ENCODE measurements at regions not wholly inside any gene's neighbourhood (a gene's known extent, or its start where the extent isn't known, plus 50 kb on each side); places are given as distances from the start of the nearest gene placed in this dataset.

DNA sequence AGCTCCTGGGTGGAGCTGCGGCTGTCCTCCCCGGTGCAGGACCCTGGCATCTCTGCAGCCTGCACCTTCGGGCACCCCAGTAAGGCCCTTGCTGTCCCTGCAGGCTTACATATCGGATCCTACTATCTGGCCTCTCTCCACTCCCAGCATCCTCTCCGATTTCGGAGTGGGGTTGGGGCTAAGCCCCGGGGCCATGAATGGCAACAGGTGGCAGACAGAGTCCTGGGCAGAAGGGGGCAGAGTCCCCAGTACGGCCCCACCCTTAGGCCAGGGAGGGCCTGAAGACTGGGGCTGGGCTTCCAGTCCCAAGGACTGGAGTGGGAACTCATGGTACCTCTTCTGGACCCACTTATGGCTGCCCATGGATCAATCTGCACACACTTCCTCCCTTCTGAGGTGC is 180.4 kb upstream of the MC4R start:
- no peak overlapping the region for H3K4me3 ChIP-seq (ENCODE audit: extremely low read depth, insufficient read depth, low read length, poor library complexity, severe bottlenecking)
- 90 to 99% methylated on average over 5 to 7 of the region's 8 CpGs for WGBS, 2 experiments (ENCODE audit: insufficient coverage in 2 of 2)
- no peaks in the 10 kb centered on the region for H3K9me3 ChIP-seq (ENCODE audit: control insufficient read depth, low read length)
- H3K36me3 ChIP-seq (ENCODE audit: control insufficient read depth, insufficient read depth, low read length) = no peaks in the 10 kb centered on the region
- no peak overlapping the region for H3K27ac ChIP-seq (ENCODE audit: low read depth, low read length, severe bottlenecking)
- no peaks in the 10 kb centered on the region for H3K4me1 ChIP-seq (ENCODE audit: control insufficient read depth, insufficient read depth, low read length, poor library complexity, severe bottlenecking)

DNA sequence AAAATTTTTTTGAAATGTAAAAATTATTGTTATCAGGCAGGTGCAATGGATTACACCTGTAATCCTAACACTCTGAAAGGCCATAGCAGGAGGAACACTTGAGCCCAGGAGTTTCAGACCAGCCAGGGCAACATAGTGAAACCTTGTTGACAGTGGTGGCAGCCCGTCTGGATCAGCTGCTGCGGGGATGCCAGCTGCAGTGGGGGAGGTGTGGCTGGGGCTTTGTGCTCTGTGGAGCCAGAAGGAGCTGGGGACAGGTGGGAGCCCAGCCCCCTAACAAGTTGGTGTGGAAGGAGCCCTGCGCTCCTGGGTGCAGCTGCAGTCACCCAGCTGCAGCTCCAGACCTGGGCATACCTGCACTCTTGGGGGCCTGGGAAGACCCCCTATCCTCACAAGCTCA is 182.4 kb upstream of the MC4R start:
- H3K9me3 ChIP-seq (ENCODE audit: control insufficient read depth, low read length) = no peaks in the 10 kb centered on the region
- no peaks in the 10 kb centered on the region for H3K4me1 ChIP-seq (ENCODE audit: control insufficient read depth, insufficient read depth, low read length, poor library complexity, severe bottlenecking)
- H3K27ac ChIP-seq (ENCODE audit: low read depth, low read length, severe bottlenecking) = no peak overlapping the region
- no peak overlapping the region for H3K4me3 ChIP-seq (ENCODE audit: extremely low read depth, insufficient read depth, low read length, poor library complexity, severe bottlenecking)
- WGBS, 2 experiments (ENCODE audit: insufficient coverage in 2 of 2) = 62 to 92% methylated on average over 2 of the region's 3 CpGs
- no peaks in the 10 kb centered on the region for H3K36me3 ChIP-seq (ENCODE audit: control insufficient read depth, insufficient read depth, low read length)

DNA sequence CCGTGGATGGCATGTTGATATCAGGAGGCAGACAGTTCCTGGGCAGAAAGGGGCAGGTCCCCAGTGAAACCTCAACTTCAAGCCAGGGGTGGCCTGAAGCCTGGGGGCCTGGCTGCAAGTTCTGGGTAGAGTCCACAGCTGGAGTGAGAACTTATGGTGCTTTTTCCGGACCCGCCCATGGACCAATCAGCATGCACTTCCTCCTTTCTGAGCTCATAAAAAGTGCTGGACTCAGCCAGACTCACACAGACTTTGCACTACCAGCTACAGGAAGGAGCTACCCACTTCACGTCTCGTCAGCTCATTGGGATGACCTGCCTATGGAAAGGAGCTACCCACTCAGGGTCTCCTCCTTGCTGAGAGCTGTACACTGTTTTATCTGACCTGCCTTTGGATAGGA is 183.1 kb upstream of the MC4R start:
- H3K9me3 ChIP-seq (ENCODE audit: control insufficient read depth, low read length) = no peaks in the 10 kb centered on the region
- H3K4me3 ChIP-seq (ENCODE audit: extremely low read depth, insufficient read depth, low read length, poor library complexity, severe bottlenecking) = no peak overlapping the region
- H3K27ac ChIP-seq (ENCODE audit: low read depth, low read length, severe bottlenecking) = no peak overlapping the region
- H3K36me3 ChIP-seq (ENCODE audit: control insufficient read depth, insufficient read depth, low read length) = no peaks in the 10 kb centered on the region
- H3K4me1 ChIP-seq (ENCODE audit: control insufficient read depth, insufficient read depth, low read length, poor library complexity, severe bottlenecking) = no peaks in the 10 kb centered on the region
- WGBS, 2 experiments (ENCODE audit: insufficient coverage in 2 of 2) = 84 to 88% methylated on average over 5 of the region's 5 CpGs

DNA sequence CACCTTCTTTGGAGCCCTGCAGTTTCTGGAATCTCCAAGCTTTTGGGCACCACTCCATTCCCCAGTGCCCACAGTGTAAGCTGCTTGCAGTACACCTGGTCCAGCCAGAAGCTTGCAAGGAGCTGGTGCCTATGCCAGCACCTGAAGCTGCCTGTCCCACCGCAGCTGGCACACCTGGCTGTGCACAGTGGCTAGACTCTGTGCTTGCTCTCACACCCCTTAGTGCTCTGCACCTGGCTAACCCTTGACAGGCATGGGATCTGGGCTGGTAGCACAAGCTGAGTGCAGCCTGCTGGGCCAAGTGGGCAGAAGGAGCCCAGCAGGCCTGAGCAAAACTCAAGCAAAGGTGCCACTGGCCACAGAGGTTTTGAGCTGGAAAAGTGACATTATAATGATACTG is 183.8 kb upstream of the MC4R start:
- Histone ChIP-seq H3K4me1 (ENCODE audit: control insufficient read depth, insufficient read depth, low read length, poor library complexity, severe bottlenecking) (no peaks in the 10 kb centered on the region), H3K4me3 (ENCODE audit: extremely low read depth, insufficient read depth, low read length, poor library complexity, severe bottlenecking) (no peak overlapping the region), H3K36me3 (ENCODE audit: control insufficient read depth, insufficient read depth, low read length) (no peaks in the 10 kb centered on the region), H3K9me3 (ENCODE audit: control insufficient read depth, low read length) (no peaks in the 10 kb centered on the region), H3K27ac (ENCODE audit: low read depth, low read length, severe bottlenecking) (no peak overlapping the region)
- WGBS, 2 experiments (ENCODE audit: insufficient coverage in 2 of 2) = 88 to 100% methylated on average over 1 of the region's 1 CpG

DNA sequence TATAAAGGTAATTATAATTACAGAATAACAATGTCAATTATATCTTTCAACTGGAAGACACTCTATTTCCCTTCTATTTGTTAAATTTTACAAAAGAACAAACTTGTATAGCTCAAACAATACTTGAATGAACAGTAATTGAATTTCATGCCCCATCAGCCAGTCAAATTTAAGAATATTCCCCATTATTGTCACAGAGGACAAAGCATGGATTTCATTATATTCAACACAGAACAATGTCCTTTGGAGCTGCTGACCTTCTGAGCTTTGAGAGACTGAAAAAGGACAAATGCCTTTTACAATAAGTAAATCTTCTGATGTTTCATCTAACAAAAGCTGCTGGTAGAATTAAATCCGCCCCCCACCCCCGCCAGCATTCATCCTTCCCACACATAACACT is 187.5 kb upstream of the MC4R start:
- Histone ChIP-seq H3K9me3 (ENCODE audit: control insufficient read depth, low read length) (no peaks in the 10 kb centered on the region), H3K36me3 (ENCODE audit: control insufficient read depth, insufficient read depth, low read length) (no peaks in the 10 kb centered on the region), H3K27ac (ENCODE audit: low read depth, low read length, severe bottlenecking) (no peak overlapping the region), H3K4me3 (ENCODE audit: extremely low read depth, insufficient read depth, low read length, poor library complexity, severe bottlenecking) (no peak overlapping the region), H3K4me1 (ENCODE audit: control insufficient read depth, insufficient read depth, low read length, poor library complexity, severe bottlenecking) (no peaks in the 10 kb centered on the region)
- no CpG with 5 or more reads among the region's 2 CpGs for WGBS, 2 experiments (ENCODE audit: insufficient coverage in 2 of 2)

DNA sequence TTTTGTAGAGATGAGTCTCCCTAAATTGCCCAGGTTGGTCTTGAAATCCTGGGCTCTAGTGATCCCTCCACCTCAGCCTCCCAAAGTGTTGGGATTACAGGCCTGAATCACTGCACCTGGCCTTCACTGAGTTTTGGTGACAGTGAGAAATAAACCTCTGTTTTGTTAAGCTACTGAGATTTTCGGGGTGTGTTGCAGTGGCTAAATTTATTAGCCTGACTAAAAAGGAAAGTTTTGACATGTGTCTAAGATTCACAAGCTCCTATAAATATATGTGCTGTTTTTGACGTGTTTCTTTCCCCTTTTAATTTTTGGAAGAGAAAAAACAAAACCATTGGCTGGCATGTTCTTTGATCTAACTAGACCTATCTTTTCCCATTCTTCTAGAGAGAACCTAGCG is 190.5 kb upstream of the MC4R start:
- Histone ChIP-seq H3K36me3 (ENCODE audit: control insufficient read depth, insufficient read depth, low read length) (no peaks in the 10 kb centered on the region), H3K4me3 (ENCODE audit: extremely low read depth, insufficient read depth, low read length, poor library complexity, severe bottlenecking) (no peak overlapping the region), H3K9me3 (ENCODE audit: control insufficient read depth, low read length) (no peaks in the 10 kb centered on the region), H3K4me1 (ENCODE audit: control insufficient read depth, insufficient read depth, low read length, poor library complexity, severe bottlenecking) (no peaks in the 10 kb centered on the region), H3K27ac (ENCODE audit: low read depth, low read length, severe bottlenecking) (no peak overlapping the region)
- WGBS, 2 experiments (ENCODE audit: insufficient coverage in 2 of 2) = 89 to 90% methylated on average over 2 to 3 of the region's 3 CpGs

DNA sequence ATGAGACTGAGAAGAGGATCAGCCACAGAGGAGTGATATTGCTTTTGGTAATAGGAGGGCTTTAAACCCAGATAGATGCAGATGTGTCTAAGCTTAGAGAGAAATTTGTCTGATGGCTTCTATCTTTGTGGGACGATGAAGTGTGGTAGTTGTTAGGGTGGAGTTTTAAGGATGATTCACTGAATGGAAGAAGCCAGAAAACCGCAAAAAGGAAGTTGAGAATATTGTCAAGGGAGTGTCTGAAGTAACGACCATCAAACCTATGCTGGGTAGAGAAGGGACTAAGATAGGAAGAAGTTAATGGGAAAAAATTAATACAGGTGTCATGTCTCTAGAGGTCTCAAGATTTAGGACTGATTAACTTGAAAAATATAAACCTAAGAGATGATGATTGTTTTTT is 195.6 kb upstream of the MC4R start:
- Histone ChIP-seq H3K9me3 (ENCODE audit: control insufficient read depth, low read length) (no peaks in the 10 kb centered on the region), H3K27ac (ENCODE audit: low read depth, low read length, severe bottlenecking) (no peak overlapping the region), H3K36me3 (ENCODE audit: control insufficient read depth, insufficient read depth, low read length) (no peaks in the 10 kb centered on the region), H3K4me1 (ENCODE audit: control insufficient read depth, insufficient read depth, low read length, poor library complexity, severe bottlenecking) (no peaks in the 10 kb centered on the region), H3K4me3 (ENCODE audit: extremely low read depth, insufficient read depth, low read length, poor library complexity, severe bottlenecking) (no peak overlapping the region)
- WGBS, 2 experiments (ENCODE audit: insufficient coverage in 2 of 2) = 85 to 90% methylated on average over 3 of the region's 3 CpGs

DNA sequence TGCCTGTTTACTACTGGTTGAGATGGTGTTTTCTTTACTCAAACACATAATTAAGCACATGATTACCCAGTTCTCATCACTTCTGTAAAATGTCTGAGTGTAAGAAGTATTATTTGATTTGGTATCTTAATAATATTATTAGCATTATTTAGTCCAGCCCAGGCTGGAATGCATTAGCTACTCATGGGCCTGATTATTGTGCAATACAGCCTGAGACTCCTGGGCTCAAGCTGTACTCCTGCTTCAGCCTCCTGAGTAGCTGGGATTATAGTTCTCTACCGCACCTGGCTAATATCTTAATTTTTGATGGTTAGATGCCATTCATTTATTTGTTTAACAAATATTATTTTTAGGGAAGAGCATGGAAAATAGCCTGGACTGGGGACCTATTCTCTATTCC is 197.6 kb upstream of the MC4R start:
- Histone ChIP-seq H3K4me3 (ENCODE audit: extremely low read depth, insufficient read depth, low read length, poor library complexity, severe bottlenecking) (no peak overlapping the region), H3K4me1 (ENCODE audit: control insufficient read depth, insufficient read depth, low read length, poor library complexity, severe bottlenecking) (no peaks in the 10 kb centered on the region), H3K27ac (ENCODE audit: low read depth, low read length, severe bottlenecking) (no peak overlapping the region), H3K9me3 (ENCODE audit: control insufficient read depth, low read length) (no peaks in the 10 kb centered on the region), H3K36me3 (ENCODE audit: control insufficient read depth, insufficient read depth, low read length) (no peaks in the 10 kb centered on the region)
- WGBS, 2 experiments (ENCODE audit: insufficient coverage in 2 of 2) = no CpG with 5 or more reads among the region's 1 CpG

DNA sequence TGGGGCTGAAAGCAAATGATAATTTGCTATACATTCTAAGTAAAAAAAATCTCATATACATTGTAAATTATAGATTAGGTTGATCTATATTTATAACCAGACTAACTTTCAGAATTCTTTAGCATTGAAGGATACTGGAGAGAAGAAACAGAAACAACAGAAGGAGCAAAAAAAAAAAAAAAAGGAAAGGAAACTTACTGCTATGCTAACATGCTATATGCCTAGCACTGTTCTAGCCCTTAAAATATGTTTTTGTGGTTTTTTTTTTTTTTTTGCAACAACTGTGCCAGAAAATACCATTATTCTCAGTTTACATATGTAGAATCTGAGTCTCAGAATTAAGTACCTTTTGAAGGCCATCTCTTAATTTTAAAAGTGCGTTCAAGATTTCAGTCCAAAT is 204.9 kb upstream of the MC4R start:
- Histone ChIP-seq H3K4me1 (ENCODE audit: control insufficient read depth, insufficient read depth, low read length, poor library complexity, severe bottlenecking) (no peaks in the 10 kb centered on the region), H3K27ac (ENCODE audit: low read depth, low read length, severe bottlenecking) (no peak overlapping the region), H3K9me3 (ENCODE audit: control insufficient read depth, low read length) (no peaks in the 10 kb centered on the region), H3K4me3 (ENCODE audit: extremely low read depth, insufficient read depth, low read length, poor library complexity, severe bottlenecking) (no peak overlapping the region), H3K36me3 (ENCODE audit: control insufficient read depth, insufficient read depth, low read length) (no peaks in the 10 kb centered on the region)
- no CpG with 5 or more reads among the region's 1 CpG for whole genome bisulfite sequencing, 2 experiments (ENCODE audit: insufficient coverage in 2 of 2)

DNA sequence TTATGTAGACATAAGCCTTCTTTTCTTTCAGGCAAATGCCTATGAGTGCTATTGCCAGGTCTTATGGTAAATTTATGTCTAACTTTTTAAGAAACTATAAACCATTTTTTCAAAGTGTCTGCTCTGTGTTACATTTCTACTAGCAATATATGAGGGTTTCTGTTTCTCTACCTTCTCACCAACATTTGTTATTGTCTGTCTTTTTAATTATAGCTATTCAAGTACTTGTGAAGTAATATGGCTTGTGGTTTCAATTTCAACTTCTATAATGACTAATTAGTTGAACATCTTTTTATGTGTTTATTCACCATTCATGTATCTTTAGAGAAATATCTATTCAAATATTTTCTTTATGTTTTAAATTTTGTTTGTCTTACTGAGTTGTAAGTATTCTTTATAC is 213.1 kb upstream of the MC4R start:
- Histone ChIP-seq H3K4me3 (ENCODE audit: extremely low read depth, insufficient read depth, low read length, poor library complexity, severe bottlenecking) (no peak overlapping the region), H3K9me3 (ENCODE audit: control insufficient read depth, low read length) (no peaks in the 10 kb centered on the region), H3K27ac (ENCODE audit: low read depth, low read length, severe bottlenecking) (no peak overlapping the region), H3K4me1 (ENCODE audit: control insufficient read depth, insufficient read depth, low read length, poor library complexity, severe bottlenecking) (no peaks in the 10 kb centered on the region), H3K36me3 (ENCODE audit: control insufficient read depth, insufficient read depth, low read length) (no peaks in the 10 kb centered on the region)

DNA sequence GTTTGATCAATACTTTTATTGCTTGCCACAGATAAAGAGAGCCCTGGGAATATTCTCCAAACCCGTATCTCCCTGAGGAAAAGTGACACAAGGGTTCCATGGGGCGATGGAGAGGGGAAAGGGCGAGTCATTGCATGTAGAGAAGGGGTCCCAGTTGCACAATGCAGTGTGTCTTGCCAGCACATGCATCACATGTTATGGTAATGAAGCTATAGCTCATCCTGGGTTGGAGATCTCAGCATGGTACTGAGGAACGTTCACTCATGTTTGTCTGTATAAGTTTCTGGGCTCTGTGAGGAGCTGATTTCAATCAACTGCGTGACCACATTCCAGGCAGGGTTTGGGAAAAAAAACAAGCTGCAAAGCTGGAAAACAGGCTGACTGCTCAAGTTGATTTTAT is 220.7 kb upstream of the MC4R start:
- no peak overlapping the region for H3K27ac ChIP-seq (ENCODE audit: low read depth, low read length, severe bottlenecking)
- H3K4me3 ChIP-seq (ENCODE audit: extremely low read depth, insufficient read depth, low read length, poor library complexity, severe bottlenecking) = no peak overlapping the region
- no peaks in the 10 kb centered on the region for H3K36me3 ChIP-seq (ENCODE audit: control insufficient read depth, insufficient read depth, low read length)
- H3K4me1 ChIP-seq (ENCODE audit: control insufficient read depth, insufficient read depth, low read length, poor library complexity, severe bottlenecking) = no peaks in the 10 kb centered on the region
- 71 to 83% methylated on average over 3 to 5 of the region's 5 CpGs for WGBS, 2 experiments (ENCODE audit: insufficient coverage in 2 of 2)
- H3K9me3 ChIP-seq (ENCODE audit: control insufficient read depth, low read length) = no peaks in the 10 kb centered on the region

DNA sequence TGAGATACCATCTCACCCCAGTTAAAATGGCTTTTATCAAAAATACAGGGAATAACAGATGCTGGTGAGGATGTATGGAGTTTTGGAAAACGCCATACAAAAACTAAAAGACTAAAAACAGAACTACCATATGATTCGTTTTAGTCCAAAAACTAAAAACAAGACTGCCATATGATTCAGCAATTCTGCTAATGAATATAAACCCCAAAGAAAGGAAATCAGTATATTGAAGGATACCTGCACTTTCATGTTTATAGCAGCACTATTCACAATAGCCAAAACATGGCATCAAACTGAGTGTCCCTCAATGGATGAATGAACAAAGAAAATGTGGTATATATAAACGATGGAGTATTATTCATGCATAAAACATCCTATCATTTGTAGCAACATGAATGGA is 224.4 kb upstream of the MC4R start:
- Histone ChIP-seq H3K9me3 (ENCODE audit: control insufficient read depth, low read length) (no peaks in the 10 kb centered on the region), H3K36me3 (ENCODE audit: control insufficient read depth, insufficient read depth, low read length) (no peaks in the 10 kb centered on the region), H3K4me3 (ENCODE audit: extremely low read depth, insufficient read depth, low read length, poor library complexity, severe bottlenecking) (no peak overlapping the region), H3K27ac (ENCODE audit: low read depth, low read length, severe bottlenecking) (no peak overlapping the region), H3K4me1 (ENCODE audit: control insufficient read depth, insufficient read depth, low read length, poor library complexity, severe bottlenecking) (no peaks in the 10 kb centered on the region)
- no CpG with 5 or more reads among the region's 3 CpGs for WGBS, 2 experiments (ENCODE audit: insufficient coverage in 2 of 2)
